Left lobe of liver (tissue), 2 donors: ENCODE measurements at regions not wholly inside any gene's neighbourhood (a gene's known extent, or its start where the extent isn't known, plus 50 kb on each side); places are given as distances from the start of the nearest gene placed in this dataset.

ENCODE experiments used
- ATAC-seq: fragments of 200-7000 bp; cut with Tn5 transposase; one replicate; pipeline ENCODE4 v1.9.1; 2020; ENCODE audit warnings: mild to moderate bottlenecking, moderate library complexity
- DNase-seq: peaks from one replicate; pipeline ENCODE4 v3.0.0-alpha.2; 2020; ENCODE audit warnings: low spot score
- donor health status: DM: no; HTN: no; CAD: no; lungs with moderate emphysema.
- donor health status: DM: no; HTN: yes; CAD: no.

DNA sequence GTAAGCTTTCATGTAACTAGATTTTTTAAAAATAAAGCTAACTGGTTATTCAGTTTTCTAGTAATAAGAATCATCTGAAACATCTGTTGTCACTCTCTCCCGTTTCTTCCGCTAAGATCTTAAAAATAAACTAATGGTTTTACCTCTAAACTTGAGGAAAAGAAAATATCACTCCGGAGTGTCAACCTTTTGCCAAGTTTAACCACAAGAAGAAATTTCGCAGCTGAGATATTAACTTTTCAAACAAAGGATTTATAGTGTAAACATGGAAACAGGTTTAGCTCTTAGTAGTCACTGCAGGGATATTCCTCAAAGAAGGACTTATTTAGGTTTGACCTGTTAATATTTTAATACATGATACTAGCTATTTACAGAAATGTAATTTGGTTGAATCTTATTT lies 954.9 kb downstream of the ADGRL2 start:
- ATAC-seq (no peak), DNase-seq (no peak)

DNA sequence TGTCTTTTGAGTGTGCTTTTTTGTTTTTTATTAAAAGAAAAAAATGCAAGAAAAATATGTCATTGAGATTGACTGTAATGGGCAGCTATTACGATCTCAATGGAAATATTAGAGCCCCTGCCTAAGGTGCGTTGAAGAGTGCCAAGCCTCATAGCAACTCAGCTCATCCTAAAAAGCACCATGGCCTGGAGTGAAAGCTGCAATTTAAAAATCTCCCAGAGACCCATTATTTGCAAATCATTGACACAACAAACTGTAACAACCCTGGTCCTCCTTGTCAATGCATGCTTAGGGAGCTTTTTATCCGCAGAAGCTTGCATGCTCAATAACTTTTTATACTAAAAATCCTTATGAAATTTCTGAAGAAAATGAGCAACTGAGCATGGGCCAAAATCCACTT lies 954.5 kb downstream of the ADGRL2 start:
- no peak for ATAC-seq
- DNase-seq = no peak

DNA sequence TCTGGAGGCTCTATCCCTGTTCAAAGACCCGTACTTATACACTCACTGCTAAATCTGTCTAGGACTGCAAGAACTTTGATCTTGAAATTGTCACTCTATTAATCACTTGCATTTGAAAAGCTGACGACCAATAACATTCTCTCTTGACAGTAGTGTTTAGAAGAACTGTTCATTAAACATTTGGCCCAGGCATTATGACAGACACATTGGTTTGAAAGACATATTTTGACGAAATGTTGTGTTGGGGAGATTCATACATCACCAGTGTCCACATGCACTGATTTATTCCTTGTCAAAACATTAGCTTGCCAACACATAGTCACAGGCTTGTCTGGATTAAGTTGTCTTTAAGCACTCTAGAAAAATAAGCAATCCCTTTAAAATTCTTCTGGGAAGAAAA lies 951.3 kb downstream of the ADGRL2 start:
- ATAC-seq = no peak

DNA sequence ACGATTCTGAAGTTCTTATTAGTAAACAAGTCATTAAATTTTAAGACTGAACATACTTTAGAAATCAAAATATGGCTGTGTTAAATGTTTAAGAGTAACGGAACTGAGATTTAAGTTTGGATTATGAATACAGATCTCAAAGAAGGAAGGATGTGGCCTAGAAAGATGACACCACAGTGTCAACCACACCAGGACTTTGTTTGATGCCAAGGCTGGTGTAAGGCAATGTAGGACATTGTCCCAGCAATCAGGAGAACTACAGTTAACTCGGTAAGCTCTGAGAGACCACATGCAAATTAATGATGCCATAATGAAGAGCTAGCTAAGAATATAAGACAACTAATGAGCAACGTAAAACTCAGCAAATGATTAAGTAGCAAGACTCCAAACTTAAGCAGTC lies 932.9 kb downstream of the ADGRL2 start:
- ATAC-seq (no peak), DNase-seq (no peak)

More for the DNA sequence above, 951.3 kb downstream of the ADGRL2 start:
- no peak for DNase-seq

DNA sequence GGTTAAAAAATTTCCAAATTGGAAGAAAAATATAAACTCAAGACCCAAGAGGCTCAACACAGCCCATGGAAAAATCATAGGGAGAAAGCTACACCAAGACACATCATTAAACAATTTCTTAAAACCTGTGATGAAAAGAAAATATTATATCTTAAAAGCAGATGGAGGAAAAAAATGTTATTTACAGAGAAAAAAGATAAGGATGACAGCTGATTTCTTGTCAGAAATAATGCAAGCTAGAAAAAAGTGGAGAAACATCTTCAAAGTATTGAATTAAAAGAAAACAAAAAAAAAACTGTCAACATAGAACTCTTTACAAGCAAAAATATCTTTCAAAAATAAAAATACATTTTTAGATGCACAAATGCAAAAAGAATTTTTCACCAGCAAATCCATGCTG lies 930.5 kb downstream of the ADGRL2 start:
- DNase-seq = no peak
- ATAC-seq = no peak

DNA sequence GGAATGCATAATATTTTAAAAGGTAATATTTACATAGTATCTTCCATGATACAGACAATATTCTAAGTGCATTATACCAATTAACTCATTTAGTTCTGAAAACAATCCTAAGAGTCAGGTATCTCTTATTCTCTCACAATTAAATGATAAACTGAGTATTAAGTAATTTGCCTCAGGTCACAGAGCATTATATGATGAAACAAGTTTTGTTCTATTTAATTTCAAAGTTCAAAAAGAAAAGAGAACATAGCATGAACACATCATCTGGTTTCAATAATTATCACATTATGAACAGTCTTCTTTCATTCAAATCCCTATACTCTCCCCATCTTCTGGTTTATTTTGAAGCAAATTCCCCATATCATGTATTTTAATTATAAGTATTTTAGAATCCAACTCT lies 927.5 kb downstream of the ADGRL2 start:
- peak; percentile 54 for ATAC-seq
- DNase-seq = no peak

DNA sequence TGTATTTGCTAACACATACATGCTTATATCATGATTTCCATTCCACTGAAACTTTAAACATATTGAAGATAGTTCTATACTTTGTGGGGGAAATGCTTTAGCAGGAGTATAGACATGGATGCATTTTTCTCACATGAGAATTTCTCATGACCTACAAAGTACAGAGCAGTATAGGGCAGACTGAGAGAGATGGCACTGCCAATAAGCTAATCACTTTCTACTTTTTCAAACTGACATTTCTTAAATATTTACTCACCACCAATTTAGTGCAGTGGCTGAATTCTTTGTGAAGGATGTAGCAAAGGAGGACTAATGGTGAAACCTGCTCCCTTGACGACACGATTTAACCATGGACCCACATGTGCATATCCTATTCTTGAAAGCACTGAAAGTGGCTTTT lies 923.5 kb downstream of the ADGRL2 start:
- no peak for ATAC-seq
- no peak for DNase-seq

DNA sequence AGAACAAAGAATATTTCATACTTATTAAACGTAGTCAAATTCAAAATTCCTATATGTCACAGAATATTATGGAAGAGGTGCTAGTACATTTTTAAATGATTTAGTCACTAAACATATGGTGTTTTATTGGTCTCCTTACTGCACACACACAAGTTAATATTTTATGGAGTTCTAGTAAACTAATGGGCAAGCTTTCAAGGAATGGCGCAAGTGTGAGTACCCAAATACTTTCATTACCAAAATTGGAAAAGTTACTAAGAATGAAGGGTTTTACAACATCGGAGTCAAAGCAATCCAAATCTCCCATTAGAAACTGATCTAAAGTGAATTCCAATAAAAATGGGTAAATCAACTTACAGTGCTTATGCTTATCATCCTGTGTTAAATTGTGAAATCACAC lies 921.9 kb downstream of the ADGRL2 start:
- ATAC-seq (peak; percentile 76), DNase-seq (no peak)

DNA sequence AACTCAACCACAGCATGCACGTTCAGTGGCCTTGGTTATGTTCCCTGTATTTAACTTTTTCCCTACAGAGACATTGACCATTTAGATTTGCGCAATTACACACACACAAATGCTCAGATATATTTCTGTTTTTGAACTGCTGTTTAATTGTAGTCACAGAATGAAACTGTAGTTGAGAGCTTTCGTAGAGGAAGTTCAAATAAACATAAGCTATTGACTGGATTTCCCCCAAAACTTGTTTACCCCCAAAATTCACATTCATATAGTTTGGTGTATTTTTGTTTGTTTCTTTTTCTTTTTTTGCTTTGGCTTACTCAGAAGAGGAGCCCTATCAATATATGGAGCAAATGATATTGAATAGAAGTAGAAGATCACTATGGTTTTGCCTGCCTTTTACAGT lies 921.0 kb downstream of the ADGRL2 start:
- DNase-seq (no peak), ATAC-seq (no peak)

DNA sequence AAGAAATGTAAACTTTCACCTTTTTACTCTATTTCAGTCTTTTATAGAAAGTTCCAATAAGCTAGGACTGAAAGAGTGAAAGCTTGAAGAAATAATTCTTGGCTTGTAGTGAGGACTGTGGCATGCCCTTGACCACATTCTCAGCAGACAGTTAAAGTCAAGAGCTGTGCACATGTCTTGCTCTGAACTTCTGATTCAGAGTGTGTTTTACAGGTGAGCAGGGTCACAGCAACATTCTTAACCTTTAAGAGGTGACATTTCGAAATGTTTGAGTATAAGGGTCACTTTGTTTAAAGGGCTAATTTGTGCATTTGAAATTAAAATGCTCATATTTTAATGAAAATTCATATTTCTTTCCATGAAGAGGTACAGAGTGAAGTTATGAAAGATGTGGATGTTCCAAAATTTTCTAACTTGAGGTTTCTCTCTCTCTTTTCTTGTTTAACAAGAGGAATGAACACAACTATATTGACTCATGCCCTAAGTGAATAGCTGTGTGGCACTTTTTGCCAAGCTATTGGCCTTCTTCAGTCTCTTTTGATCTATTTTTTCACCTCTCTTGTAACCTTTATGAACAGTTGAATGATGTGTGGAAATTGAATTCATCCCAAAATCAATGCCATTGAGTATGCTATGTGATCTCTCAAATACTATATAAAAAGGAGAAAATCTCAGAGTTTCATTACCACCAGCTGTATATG lies 918.1 kb downstream of the ADGRL2 start:
- DNase-seq = no peak
- ATAC-seq = peak; percentile 81

DNA sequence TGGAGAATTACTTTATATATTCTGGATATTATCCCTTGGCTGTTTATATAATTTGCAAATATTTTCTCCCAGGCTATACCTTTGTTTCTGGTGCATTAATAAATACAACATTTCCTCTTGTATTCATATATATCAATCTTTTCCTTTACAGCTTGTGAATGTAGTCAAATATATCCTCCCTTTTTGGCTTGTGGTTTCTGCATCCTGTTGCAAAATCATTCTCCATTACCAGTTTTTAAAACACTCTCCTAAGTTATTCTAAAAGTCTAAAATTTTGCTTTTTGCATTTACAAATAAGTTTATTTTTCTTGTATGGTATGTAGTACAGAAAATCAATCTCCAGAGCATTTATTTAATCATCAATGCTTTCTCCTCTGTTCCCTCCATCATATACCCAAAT lies 909.4 kb downstream of the ADGRL2 start:
- DNase-seq (no peak), ATAC-seq (no peak)

DNA sequence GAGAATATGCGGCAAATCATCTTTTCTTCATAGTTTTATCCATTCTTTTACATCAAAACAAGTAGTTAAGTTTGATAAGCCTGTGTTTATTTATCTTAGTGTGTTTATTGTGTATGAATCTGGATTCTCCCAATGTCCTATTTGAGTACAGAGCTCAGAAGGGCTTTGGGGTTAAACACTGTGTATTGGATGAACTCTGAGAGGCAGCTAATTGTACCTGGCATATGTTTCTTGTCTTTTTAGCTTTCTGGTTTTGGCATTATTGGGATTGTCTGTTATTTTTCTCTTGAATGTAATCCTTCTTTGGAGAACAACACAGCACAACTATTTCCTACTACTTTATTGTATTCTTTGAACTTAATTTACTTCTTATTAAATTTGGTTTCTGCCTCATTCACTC lies 906.9 kb downstream of the ADGRL2 start:
- ATAC-seq = no peak
- DNase-seq = no peak

DNA sequence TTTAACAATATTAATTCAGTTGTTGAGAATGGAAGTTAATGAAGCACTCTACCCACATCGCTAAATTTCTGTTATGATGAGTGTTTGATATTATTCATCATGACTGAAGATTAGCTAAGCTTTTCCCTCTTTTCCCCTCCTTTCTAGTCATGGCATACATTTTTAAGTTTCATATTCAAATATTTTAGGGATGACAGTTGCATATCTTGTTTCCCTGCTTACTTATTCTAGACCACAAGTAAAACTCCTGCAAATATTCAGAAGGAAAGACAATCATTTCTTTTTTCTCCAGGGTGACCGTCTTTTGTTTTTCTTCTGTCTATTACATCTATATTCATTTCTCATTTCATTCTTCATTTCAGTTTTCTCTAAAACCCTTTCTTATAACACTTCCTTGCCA lies 906.0 kb downstream of the ADGRL2 start:
- no peak for ATAC-seq
- DNase-seq = no peak

DNA sequence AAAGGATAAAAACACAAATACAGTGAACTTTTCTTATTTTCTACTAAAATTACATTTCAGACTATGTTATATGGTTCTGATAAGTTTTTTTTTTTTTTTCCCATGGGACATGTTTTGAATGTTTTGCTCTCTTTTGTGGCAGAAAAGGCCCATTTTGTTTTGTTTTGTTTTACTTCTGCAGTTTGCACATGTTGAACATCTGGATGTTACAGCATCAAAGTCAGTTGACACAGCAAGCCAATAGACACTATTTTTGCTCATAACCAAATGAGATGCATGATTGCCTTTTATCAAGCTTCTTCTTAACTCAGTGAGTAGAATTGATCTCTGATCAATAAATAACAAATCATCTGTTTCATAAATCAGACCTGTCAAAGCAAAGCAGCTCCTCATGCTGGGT lies 904.2 kb downstream of the ADGRL2 start:
- ATAC-seq = no peak
- no peak for DNase-seq

DNA sequence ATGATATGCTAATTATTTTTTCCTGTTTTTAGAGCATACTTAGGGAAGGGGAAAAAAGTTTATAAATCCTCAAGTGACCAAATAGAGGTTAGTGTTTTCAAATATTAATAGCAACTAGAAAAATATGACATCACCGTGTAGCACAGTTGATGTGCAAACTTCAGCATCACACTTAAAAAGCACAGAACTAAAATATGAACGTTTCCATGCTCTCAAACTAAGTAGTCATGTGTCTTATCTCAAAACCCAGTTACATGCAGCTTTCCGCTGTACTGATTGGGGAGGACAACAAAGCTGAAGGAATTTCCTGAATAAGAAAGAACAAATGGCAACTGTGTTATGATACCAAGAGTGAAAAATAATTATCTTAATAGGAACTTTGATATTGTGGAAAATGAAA lies 903.7 kb downstream of the ADGRL2 start:
- ATAC-seq (peak; percentile 33), DNase-seq (no peak)

DNA sequence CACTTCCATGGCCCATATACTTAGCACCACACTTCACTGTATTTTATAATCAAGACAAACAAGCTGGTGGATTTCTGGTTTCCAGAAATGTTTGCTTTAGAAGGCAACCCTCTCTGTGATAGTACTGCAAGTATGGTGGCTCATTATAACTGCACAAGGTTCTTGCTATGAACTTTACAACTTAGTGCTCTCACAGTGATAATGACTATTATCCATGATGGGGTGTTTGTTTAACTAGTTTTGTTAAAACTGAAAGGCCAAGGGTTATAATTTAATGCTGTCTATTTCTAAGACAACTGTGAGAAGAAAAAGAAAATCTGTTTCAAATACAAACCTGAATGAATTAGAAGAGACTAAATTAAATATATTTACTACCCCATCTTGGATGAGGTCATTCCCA lies 903.2 kb downstream of the ADGRL2 start:
- DNase-seq = no peak
- ATAC-seq = no peak

DNA sequence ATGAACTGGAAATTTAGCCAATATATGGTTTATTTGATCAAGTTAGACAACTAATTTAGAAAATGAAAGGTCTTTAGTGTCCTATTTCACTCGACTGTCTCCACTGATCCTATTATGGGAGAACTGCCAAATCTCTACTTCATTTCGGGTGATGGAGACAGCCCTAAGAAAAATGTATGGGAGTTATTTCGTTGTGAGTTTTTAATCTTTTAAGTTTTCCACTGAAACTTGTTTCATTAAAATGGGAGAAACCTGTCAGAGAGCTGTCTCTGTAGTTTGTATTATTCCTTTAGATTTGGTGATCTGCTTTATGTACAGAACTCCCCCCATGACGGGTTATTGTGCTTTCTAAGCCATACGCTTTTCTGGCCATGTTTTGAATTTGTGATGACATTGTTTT lies 899.7 kb downstream of the ADGRL2 start:
- DNase-seq = no peak
- ATAC-seq = no peak

DNA sequence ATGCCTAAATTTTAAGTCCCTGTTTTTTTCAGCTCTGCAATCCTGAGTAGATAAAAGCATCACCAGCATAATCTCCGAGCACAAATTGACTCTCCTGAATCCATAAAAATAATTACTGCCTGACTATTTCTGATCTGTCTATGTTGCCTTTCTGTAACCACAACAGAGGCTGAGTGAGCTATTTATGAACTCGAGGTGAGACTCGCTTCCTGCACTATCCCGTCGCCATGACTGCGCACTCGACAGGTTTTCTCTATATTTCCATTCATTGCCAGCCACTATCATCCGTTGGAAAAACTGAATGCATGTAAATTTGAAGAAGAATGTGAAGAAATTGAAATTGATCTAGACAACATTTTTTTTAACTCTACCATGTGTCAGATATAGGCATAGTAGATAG lies 897.2 kb downstream of the ADGRL2 start:
- DNase-seq (no peak), ATAC-seq (no peak)

DNA sequence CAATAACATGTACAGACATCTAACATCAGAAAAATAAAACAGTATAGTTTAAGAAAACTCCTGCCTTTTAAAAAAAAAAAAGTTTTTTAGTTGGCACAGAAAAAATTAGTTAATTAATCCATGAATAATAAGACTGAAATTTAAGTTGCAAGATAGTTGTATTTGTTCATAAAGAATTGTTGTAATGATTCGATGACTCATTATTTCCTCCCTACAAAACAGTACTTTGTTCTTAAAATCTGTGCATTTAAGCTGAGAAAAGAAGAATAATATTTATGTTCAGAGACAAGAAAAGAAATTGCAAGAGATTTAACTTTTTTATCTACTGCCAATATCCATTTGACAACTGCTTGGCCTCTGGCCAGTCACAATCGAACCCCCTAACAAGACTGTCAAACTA lies 894.7 kb downstream of the ADGRL2 start:
- ATAC-seq = no peak
- DNase-seq = no peak

DNA sequence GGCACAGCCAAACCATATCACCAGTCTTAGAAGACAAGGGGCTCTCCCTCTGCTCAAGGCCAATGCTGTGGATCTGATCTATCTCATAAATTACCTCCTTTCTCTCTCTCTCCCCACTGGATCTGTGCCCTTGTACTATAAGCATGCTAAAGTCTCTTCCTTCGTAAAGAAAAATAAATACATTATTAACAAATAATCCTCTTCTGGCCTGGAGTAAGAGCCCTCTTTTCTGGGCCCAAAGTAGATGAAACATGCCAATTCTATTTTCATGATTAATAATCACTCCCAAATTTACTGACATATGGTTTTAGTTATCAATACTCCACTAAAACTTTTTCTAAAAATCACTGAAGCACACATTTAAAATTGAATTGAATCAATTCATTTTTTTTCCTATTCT lies 889.7 kb downstream of the ADGRL2 start:
- DNase-seq (no peak), ATAC-seq (no peak)

DNA sequence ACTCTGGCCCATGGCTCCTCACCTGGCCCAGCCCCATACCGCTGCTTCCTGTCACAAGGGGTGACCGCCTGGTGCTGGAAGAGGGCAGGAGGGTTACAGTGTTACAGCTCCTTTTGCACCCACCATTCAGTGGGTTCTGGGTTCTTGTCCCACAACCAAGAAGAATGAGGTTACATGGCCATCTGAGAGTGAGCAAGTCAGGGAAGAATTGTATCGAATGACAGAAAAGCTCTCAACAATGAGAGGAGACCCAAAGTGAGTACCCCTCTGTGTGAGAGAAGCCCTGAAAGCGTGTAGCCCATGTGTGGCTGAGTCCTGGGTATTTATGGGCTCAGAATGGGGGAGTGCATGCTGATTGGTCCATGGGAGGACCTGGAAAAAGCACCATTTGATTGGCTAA lies 888.5 kb downstream of the ADGRL2 start:
- ATAC-seq (no peak), DNase-seq (no peak)

DNA sequence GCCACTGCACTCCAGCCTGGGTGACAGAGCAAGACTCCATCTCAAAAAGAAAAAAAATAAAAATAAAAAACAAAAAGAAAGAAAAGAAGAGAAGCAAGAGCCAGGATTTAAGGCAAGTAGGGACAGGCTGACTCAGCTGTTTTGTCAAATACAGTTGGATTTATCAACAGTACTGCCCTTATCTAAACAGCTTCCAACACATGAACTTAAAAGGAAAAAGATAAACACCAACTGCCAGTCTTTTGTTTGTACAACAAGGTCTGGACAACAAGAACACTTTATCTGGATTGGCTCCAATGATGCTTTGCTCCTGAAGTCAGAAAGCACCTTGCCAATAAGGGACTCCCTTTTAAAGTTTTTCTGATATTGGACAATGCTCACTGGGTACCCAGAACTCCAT lies 886.0 kb downstream of the ADGRL2 start:
- DNase-seq = no peak
- ATAC-seq = peak; percentile 72

DNA sequence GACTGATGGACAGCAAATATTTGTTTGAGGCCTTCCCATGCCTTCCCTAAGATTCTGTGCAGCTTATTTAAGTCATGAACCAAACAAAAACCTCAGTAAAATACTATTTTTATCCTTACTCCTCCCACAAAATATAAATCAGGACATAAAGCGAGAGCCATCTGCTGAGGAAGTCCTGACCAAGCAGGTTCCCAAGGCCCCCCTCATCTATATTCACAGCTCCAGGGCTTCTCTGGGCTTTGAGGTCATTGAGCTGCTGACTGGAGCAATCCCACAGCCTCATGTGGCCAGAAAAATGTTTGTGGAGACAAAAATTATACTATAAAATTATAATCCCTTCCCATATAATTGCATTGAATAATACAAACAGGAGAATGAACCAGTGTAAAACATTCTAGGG lies 846.2 kb downstream of the ADGRL2 start:
- DNase-seq (no peak), ATAC-seq (no peak)

DNA sequence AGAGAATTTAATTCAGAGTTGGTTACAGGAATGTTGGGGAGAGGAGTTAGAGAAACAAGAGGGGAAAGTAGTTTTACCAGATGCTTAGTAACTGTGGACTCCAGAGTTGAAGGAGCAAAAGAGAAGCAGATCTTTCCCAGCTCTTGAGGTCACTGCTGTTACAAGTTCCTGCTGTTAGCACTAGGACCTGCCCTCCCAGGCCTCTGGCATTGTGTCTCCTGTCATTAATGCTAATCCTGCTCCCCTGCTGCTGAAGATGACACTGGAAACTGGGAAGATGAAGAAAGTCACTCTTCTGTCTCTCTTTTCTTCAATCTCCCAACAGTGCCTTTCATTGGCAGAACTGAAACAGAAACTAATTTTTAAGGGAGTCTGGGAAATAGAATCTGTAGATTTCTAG lies 845.6 kb downstream of the ADGRL2 start:
- ATAC-seq = no peak
- no peak for DNase-seq
